ENCODE measurements at regions not wholly inside any gene's neighbourhood (a gene's known extent, or its start where the extent isn't known, plus 50 kb on each side); places are given as distances from the start of the nearest gene placed in this dataset.

DNA sequence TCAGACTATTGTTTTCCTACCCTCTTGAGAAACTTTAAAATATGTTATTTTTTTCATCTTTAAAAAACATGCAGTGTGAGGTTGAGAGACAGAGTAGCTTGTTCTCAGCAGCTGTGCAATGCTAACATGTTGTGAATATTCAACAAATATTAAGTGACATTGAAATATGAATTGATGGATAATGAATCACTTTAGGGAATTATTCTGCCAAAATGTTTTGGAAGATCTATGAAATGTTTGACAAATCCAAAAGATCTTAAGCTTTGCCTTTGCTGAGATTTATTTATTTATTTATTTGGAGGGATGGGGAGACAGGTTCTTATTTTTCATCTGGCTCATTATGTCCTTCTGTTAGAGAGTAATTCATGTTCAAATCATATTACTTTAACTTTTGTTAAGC is 680.1 kb upstream of the CXADR start:
- in situ Hi-C loops (cut with HindIII; ENCODE audit: low pct_unique_long_range_greater_than_20kb, low sequenced_read_pairs), result no loop called here
- DNase-seq (ENCODE audit: low read depth, low spot score), result no peak

DNA sequence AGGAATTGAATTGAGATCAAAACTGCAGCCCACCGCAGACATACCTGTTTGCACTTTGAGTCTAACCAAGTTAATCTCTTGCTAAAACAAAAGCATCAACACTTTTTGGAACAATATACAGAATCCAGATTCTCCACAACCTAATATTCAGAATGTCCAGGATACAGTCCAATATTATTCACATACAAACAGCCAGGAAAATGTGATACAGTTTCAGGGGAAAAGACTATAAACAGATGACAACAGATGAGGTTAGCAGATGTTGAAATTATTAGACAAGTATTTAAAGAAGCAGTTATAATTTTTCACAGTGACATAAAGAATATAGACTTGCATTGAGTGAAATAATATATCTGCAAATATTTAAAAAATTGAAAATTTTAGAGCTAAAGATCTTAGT is 678.1 kb upstream of the CXADR start:
- no peak for DNase-seq (ENCODE audit: low read depth, low spot score)
- in situ Hi-C loops (cut with HindIII; ENCODE audit: low pct_unique_long_range_greater_than_20kb, low sequenced_read_pairs), result no loop called here

DNA sequence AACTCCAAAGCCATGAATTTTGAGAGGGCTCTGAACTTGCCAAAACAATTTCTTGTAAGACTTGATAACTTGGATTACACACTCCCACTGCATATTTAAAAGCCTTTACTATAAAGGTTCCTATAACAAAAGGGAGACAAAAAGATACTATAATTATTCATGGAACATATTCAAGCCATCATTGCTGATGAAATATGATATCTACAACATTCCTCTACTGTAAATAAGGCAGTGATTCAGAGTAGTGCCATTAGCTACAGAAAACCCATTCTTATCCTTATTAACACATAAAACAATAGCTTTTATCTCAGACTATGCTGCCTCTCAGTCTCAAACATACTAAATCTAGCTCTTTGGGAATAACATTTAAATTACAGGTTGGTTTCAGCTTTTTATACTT is 675.5 kb upstream of the CXADR start:
- DNase-seq (ENCODE audit: low read depth, low spot score), result no peak
- in situ Hi-C loops (cut with HindIII; ENCODE audit: low pct_unique_long_range_greater_than_20kb, low sequenced_read_pairs), result no loop called here

DNA sequence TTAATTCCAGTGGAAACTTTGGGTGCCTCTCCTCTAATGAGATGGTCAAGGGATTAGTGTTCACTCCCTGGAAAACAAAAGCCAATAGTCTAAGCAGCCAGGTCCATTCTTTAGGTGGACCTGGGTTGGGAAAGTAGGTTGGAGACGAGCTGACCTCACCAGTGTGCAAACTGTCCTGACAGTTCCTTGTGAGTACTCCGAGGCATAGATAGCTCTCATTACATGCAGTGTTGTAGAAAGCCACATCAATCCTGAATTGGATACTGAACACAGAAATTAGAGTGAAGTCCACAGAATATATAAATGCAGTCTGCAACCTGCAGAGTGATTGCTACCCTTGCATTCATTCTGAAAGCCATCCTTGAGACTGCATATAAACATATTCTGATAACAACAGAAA is 675.1 kb upstream of the CXADR start:
- in situ Hi-C loops (cut with HindIII; ENCODE audit: low pct_unique_long_range_greater_than_20kb, low sequenced_read_pairs), result no loop called here
- DNase-seq (ENCODE audit: low read depth, low spot score), result no peak

DNA sequence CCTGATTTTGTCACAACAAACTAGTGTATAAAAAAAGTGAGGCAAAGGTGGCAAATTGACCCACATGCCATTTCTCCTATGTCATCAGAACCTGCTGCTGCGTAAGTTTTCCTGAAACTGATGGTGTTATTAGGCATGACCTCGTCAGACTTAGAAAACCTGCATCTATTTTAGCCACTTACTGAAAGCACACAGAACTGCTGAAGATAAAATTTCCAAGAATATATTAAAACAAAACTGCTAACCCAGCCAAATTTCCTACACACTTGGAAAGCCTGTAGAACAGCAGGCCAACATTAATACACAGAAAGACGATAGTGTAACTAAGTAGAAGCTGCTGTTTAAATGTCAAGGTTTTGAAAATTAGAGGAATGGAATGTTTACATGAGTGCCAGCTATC is 674.5 kb upstream of the CXADR start:
- in situ Hi-C loops (cut with HindIII; ENCODE audit: low pct_unique_long_range_greater_than_20kb, low sequenced_read_pairs), result no loop called here
- no peak for DNase-seq (ENCODE audit: low read depth, low spot score)

DNA sequence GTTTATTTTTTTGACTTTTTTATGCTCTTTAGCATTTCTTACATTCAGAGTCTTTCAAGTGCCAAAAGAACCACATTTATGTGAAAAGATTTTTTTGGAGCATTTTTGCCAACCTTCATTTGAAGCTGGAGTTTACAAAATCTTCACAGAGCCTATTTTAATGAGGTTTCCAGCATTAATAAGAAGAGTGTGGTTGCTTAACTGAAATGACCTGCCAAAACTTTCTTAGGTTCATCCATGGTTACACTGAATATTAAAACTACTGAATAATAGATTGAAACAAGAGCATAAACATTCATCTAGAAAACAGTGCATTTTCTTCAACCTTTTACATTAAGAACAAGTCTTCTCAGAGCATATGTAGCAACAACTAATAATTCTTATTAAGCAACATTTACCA is 672.3 kb upstream of the CXADR start:
- DNase-seq (ENCODE audit: low read depth, low spot score), result no peak
- in situ Hi-C loops (cut with HindIII; ENCODE audit: low pct_unique_long_range_greater_than_20kb, low sequenced_read_pairs), result no loop called here

DNA sequence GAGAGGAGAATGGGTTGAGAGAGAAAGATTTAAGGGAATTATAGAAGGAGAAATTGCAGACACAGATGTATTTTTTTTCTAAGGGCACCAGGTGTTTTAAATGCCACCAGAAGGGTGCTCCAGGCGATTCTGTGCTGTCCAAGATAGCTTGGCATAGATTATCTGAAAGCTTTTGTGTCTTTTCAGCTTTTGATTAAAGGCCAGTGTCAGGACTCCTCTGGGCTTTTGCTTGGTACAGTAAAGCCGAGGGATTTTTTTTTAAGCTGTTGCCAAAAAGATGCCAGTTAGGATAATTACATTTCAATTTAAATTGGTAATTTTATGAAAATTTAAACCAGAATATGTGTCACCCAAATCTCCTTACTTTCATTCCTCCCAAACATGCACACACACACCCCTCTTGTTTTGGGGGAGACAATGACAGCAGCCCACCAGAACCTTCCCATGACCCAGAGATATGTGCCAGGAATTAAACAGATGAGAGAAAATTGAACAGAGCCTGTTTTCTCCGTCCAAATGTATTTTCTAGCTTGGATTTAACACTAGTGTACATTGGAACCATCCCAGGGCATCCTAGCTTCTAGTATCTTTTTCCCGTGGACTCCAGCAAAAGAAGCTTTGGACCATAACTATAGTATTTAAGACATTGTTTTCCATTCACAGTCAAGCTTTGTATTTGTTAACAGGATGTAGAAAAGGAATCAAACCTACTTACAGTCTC is 670.7 kb upstream of the CXADR start:
- DNase-seq (ENCODE audit: low read depth, low spot score), result no peak
- in situ Hi-C loops (cut with HindIII; ENCODE audit: low pct_unique_long_range_greater_than_20kb, low sequenced_read_pairs), result no loop called here

DNA sequence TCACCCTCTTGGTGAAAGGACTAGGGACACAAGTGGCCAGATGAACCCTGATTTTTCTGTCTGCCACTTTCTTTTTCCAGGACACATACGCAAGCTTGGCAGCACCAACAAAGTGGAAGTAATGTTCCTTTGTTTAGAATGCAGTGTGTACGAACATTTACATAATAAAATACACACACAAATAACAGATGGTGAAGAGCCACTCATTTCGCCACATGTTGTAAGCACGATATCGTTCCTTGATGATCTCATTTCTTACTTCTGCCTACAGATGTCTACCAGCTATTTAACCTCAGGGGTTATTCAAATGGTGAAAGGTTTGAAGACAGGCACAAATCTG is 670.2 kb upstream of the CXADR start:
- in situ Hi-C loops (cut with HindIII; ENCODE audit: low pct_unique_long_range_greater_than_20kb, low sequenced_read_pairs), result no loop called here
- no peak for DNase-seq (ENCODE audit: low read depth, low spot score)

DNA sequence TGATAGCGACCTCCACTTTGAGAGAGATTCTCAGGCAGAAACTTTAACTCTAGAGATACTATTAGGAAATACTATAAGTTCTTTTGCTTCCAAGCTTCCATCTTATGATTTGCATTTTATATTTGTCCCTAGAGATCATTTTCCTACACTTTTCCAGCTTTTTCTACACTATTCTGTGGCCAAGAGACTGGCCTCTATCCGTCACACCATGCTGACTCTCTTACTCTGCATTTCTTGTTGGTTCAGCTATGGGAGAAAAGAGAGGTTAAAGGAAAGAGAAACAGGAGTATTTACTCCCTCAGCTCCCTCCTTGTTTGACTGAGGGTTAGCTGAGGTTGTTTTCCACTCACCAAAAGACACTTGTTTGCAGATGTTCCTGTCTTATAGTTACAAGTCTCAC is 665.6 kb upstream of the CXADR start:
- in situ Hi-C loops (cut with HindIII; ENCODE audit: low pct_unique_long_range_greater_than_20kb, low sequenced_read_pairs), result no loop called here
- DNase-seq (ENCODE audit: low read depth, low spot score), result no peak

DNA sequence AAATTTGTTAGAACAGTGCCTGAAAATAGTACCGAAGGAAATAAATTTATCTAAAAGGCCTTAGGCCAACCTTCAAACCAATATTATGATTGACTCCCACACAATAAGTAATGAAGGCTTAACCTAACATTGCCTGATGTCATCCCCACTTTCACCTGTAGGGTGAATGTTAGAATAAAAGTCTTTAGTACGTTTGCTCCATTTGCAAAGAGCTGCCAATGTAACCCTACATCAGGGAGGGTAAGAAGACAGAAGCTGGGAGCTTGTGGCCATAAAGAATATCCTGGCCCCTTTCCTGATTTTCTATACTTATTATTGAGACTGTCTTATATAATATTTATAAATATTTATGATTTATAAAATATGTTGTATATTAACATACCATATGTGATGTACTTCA is 661.8 kb upstream of the CXADR start:
- peak; percentile 1 for DNase-seq (ENCODE audit: low read depth, low spot score)
- in situ Hi-C loops (cut with HindIII; ENCODE audit: low pct_unique_long_range_greater_than_20kb, low sequenced_read_pairs), result no loop called here

DNA sequence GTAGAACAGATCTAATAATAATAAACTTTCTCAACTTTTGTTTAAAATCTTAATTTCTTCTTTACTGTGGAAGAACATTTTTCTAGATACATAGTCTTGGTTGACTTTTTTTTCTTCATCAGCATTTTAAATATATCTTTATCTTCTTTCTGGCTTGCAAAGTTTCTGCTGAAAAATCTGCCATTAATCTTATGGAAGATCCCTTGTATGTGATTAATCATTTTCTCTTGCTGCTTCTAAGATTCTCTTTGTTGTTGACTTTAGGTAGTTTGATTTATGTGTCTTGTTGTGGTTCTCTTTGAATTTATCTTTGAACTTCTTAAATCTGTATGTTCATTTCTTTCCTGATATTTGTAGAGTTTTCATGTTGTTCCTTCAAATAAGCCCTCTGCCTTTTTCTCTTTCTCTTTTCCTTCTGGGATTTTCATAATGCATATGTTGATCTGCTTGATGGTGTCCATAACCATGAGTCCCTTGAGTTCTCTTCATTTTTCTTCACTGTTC is 657.6 kb upstream of the CXADR start:
- in situ Hi-C loops (cut with HindIII; ENCODE audit: low pct_unique_long_range_greater_than_20kb, low sequenced_read_pairs), result no loop called here
- no peak for DNase-seq (ENCODE audit: low read depth, low spot score)

DNA sequence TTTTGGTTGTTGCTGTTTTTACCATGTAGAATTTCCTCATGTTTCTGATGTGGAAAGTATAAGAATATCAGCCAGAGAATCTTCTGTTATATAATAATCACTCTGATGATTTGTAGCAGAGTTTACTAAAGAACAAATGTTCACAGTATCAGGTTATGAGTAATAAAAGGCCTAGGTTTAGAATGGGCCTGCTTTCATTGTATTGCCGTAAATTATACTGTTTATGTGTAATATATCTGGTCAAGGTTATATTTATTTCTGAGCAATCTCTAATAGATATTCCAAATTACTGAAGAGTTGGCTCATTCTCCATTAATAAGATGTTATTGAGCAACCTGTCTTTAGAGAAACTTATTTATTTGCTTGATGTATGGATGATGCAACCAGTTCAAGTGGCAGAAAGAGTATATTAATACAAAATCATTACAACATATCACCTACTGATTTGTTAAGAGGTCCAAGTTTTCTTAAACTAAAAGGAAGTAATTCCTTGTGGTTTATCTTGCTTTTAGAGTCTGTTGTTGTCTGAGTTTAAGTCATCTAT is 649.4 kb upstream of the CXADR start:
- in situ Hi-C loops (cut with HindIII; ENCODE audit: low pct_unique_long_range_greater_than_20kb, low sequenced_read_pairs), result no loop called here
- no peak for DNase-seq (ENCODE audit: low read depth, low spot score)

DNA sequence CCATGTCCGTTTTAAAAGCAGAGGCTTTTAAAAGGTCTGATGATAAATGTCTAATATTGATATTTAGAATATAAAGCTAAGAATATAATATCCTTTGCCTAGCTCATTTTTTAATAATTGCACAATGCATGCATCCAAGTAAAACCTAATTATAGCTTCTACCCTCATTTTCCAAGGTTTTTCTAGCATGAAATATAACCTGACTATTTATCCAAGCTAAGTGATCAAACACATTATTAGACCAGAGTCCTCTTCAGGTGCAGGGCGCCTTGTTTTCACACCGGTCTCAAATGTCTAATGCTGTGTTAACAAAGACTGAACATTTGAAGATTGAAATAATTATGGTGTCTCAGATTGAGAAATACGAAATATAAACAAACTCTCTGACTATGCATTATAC is 648.9 kb upstream of the CXADR start:
- in situ Hi-C loops (cut with HindIII; ENCODE audit: low pct_unique_long_range_greater_than_20kb, low sequenced_read_pairs), result no loop called here

DNA sequence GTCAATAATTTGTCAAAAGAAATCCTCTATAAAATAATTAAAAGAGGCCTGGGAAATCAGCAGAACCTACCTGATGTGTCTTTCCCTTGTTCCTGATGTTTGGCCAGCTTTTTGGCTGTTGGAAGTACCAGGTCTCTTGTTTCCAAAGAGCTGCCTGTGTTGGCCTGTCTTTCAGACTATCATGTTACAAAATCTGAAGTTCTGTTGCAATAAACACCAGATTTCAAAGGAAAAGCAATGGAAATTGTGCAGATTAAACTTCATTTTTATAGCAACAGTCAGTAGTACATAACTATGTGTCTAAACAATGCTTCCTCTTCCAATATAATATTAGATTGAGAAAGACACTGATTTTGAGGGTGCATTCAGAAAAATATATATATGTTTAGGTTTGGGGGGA is 647.2 kb upstream of the CXADR start:
- in situ Hi-C loops (cut with HindIII; ENCODE audit: low pct_unique_long_range_greater_than_20kb, low sequenced_read_pairs), result no loop called here
- DNase-seq (ENCODE audit: low read depth, low spot score), result no peak

More for the DNA sequence above, 648.9 kb upstream of the CXADR start:
- no peak for DNase-seq (ENCODE audit: low read depth, low spot score)

DNA sequence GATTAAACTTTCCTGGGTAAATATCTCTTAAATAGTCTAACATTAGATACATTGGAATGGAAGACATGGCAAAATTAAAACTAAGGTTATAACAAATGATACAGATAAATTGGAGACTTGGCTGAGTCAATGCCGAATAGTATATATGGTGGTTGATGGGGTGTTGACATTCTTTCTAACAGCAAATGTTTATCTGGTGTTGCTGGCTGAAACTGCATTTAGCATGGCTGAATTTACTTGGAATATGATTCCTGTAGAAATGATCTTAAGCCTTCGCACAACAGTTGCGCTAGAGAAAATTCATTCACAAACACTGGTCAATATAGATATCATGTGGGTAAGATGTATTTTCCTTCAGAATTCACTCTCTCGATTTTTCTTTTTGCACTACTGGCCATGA is 646.0 kb upstream of the CXADR start:
- in situ Hi-C loops (cut with HindIII; ENCODE audit: low pct_unique_long_range_greater_than_20kb, low sequenced_read_pairs), result no loop called here
- DNase-seq (ENCODE audit: low read depth, low spot score), result no peak

DNA sequence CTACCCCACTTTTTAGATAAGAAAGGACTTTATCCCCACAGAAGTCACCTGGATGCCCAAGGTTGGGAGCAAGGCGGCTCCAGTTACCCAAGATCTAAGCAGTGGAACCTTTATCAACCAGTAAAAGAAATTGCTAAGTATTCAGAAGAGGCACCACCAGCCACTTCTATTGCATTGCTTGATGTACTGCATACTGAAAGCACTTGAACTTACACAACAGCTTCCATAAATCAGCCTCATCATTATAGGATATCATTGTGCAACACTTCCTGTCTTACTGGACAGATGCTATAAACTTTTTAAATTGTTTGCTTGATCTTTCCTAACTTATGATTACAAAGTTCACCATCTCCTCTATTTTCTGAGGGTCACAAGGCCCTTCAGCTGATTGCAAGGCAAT is 642.7 kb upstream of the CXADR start:
- in situ Hi-C loops (cut with HindIII; ENCODE audit: low pct_unique_long_range_greater_than_20kb, low sequenced_read_pairs), result no loop called here
- no peak for DNase-seq (ENCODE audit: low read depth, low spot score)

DNA sequence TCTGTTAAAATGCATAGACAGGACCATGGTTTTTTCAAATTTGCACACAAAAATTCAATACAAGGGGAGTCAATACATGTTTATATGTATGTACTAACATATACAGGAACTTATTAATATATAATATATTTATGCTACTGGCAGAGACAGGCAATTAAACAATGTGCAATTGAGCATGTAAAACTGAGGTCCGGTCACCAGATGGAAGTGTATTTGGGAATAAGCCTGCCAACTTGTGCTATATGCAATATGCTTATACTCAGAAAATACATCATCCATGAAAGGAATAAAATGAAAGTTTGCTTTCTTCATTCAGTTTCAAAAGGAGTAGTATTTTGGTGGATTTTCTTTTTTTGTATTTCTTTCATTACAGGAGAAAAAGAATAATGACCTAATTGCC is 640.2 kb upstream of the CXADR start:
- in situ Hi-C loops (cut with HindIII; ENCODE audit: low pct_unique_long_range_greater_than_20kb, low sequenced_read_pairs), result no loop called here

DNA sequence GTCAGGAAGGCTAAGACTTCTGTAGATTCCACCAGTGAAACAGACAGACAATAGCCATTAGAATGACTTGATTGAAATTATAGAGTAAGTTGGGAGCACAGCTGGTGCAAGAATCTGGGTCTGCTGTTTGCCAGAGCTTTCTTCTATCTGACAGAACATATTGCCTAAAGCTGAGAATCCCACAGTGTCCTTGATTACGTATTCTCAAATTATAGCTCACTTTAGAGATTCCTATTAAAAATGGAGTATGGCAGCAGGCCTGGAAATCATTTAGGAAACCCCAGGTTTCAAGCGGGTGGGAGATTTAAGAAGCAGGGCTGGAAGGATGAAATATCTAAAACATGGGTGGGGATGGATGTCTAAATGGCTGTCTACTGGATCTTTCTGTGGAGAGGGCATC is 639.7 kb upstream of the CXADR start:
- in situ Hi-C loops (cut with HindIII; ENCODE audit: low pct_unique_long_range_greater_than_20kb, low sequenced_read_pairs), result no loop called here

More for the DNA sequence above, 640.2 kb upstream of the CXADR start:
- no peak for DNase-seq (ENCODE audit: low read depth, low spot score)

DNA sequence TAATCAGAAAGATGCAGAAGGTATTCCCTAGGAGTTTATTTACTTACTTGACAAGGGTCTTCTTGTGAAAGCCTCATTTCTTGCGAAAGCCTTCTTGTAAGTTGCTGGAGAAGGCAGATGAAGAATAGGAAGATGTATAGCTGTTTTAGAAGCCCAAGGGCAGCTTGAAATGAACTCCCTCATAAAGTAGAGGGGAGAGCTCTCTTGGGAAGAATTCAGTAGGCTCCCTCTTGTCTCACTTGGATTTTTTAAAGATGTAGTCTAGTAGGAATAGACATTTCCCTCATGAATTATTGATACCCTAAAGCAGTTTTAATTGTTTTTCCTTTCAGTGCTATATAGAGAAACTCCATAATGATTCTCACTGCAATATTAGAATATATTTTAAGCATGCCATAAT is 639.2 kb upstream of the CXADR start:
- DNase-seq (ENCODE audit: low read depth, low spot score), result no peak
- in situ Hi-C loops (cut with HindIII; ENCODE audit: low pct_unique_long_range_greater_than_20kb, low sequenced_read_pairs), result no loop called here

More for the DNA sequence above, 639.7 kb upstream of the CXADR start:
- DNase-seq (ENCODE audit: low read depth, low spot score), result no peak

DNA sequence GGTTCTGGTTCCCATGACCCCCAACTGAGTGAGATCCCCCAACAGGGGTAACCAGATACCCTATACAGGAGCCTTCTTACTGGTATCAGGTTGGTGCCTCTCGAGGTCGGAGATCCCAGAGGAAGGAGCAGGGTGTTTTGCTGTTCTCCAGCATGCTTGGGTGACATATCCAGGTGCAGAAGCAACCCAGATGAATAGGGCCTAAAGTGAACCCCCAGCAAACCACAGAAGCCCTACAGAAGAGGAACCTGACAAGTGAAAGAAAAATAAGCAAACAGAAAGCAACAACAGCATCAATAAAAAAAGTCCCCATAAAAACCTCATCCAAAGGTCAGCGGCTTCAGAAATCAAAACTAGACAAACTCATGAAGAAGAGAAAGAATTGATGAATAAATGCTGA is 633.4 kb upstream of the CXADR start:
- no peak for DNase-seq (ENCODE audit: low read depth, low spot score)
- in situ Hi-C loops (cut with HindIII; ENCODE audit: low pct_unique_long_range_greater_than_20kb, low sequenced_read_pairs), result no loop called here

All from SK-MEL-5 (cell line).